Lower leg skin (tissue), 3 donors: ENCODE measurements at regions not wholly inside any gene's neighbourhood (a gene's known extent, or its start where the extent isn't known, plus 50 kb on each side); places are given as distances from the start of the nearest gene placed in this dataset.

Source experiments
- CTCF ChIP-seq, 3 donors: fragments of 450-650 bp; IDR thresholded peaks; one replicate each; pipeline ENCODE4 v1.5.1; 2016; ENCODE audit warnings: antibody characterized with exemption in 3 of 3, mild to moderate bottlenecking in 3 of 3, moderate library complexity in 2 of 3
- POLR2A ChIP-seq, 2 donors: fragments of 450-650 bp; IDR thresholded peaks; one replicate each; pipeline ENCODE4 v1.6.1; 2016 to 2017; ENCODE audit warnings: antibody characterized with exemption in 2 of 2, mild to moderate bottlenecking in 1 of 2, moderate library complexity in 1 of 2

- TF ChIP-seq POLR2A (IDR thresholded peaks at IDR 0.05) (no peak), CTCF (IDR thresholded peaks at IDR 0.05) (no peak)
Measured at GRCh38 chr11:128210148-128210940, 377.0 kb downstream of the ETS1 start.
